GM21381 (cell line): ENCODE measurements at regions not wholly inside any gene's neighbourhood (a gene's known extent, or its start where the extent isn't known, plus 50 kb on each side); places are given as distances from the start of the nearest gene placed in this dataset.
"Not testable (repeated sequence)": the region's sequence is repeated elsewhere in the genome, so short reads cannot be mapped to it uniquely, and the experiment has no call there.

Source experiments
- ATAC-seq: cut with Tn5 transposase; IDR thresholded peaks from one replicate; pipeline ENCODE4 v1.9.1; 2021; ENCODE audit warnings: mild to moderate bottlenecking, moderate library complexity; ENCODE audit not compliant: unreplicated experiment

DNA sequence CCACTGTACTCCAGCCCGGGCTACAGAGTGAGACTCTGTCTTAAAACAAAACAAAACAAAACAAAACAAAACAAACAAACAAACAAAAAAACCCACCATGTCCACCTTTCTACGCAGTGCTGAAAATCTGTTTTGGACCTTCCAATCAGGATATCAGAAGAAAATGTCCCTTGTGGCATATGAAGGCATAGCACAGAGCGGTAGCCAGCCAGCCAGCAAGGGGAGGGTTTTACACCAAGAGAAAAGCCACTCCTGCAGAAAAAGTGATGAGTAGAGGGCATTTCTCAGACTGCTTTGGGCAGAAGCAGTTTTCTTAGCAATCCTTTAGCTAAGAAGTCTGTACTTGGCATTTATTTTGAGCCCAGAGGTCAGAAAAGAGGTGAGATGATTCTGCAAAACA lies 612.2 kb downstream of the TYW1 start:
- ATAC-seq = no peak

DNA sequence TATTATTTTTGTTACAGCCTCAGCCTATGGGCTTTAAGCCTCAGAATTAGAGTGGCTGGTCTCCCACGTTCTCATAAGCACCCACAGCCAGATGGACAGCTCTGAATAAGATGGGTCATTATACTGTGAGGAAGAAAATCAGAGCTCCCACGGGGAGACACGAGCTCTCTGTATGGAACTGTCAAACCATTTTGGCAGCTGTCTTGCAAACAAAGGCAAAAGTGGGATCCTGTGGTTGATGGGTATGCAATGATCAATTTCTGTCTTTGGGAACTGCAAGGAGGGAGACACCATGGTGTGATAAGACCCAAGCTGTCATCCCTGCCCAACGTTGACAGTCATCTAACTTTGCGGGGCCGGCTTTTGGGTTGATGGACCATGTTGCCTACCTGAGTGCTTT lies 614.3 kb downstream of the TYW1 start:
- ATAC-seq = no peak

DNA sequence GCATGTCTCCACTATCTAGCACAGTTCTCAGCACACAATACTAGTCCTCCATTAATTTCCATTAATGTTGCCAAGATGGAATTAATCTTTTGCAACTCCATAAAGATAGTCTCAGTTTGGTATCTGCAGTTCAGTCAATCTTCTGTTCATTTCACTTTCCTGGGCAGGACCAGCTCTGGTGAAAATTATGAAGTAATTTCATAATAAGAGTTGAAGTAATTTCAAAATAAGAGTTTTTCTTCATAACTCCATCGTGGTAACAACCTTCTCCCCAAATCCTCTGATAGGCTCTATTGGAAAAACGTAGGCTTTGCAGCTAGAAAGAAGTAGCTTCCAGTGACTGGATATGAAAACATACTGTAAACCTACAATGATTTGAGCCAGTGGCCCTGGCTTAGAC lies 618.2 kb downstream of the TYW1 start:
- ATAC-seq = no peak

DNA sequence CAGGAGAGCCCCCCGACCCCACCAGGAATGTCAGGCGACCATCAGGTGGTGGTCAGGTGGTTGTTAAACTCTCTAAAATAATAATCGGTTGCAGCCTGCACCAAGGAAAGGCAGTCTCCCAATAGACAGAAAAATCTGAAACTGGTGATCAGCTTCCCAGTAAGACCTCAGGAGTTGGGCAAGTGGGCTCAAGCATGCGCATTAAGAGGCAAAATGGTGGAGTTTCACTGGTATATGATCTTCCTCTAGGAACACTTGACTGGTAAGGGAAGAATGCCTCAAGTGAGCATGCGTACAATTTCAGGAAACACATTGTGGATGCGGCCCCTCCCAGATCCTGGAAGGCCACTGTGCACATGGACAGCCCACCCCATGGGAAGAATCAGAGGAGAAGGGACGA lies 619.9 kb downstream of the TYW1 start:
- no peak for ATAC-seq

DNA sequence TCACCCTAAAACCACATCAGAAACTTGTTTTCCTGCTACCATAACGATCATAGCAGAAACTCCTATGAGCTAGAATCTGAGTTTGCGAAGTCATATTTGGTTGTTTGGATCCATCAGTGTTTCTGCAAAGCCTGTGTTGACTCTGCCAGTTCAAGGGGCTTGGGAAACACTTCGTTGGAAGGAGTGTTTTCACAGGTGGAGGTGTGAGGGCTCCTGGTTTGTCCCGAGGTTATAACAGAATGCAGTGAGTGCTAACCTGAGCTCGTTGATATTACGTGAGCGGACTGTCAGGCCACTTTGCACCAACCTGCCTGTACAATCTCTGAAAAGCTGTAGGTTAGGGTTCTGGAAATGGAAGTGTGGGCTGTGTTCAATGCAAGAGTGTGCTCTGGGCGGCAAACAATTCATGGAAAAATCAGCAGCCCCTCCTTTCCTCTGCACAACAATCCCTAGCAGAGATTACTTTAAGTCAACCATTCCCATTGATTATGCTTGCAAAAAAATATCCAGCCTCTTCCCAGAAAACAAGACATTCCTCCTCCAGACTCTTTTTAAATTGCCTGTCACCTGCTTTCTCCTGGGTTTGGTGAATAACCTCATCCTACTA lies 622.0 kb downstream of the TYW1 start:
- ATAC-seq = no peak

DNA sequence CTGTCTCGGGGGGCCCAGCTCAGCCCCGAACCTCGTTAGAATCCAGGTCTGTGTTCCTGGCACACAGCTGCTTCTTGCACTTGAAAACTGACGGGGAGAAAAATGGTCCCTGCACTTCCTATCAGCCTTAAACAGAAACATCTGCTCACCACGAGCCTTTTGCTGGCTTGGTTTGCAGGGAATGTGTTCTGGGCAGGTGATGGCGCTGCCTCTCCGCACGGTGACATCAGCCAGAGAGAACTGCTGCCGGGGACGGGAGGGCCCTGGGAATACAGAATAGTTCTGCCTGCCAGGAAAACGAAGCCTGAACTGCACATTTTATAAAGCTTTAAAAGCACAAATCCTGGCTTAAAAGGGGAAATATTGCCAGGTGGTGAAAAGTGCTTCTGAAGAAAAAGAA lies 622.5 kb downstream of the TYW1 start:
- no peak for ATAC-seq

DNA sequence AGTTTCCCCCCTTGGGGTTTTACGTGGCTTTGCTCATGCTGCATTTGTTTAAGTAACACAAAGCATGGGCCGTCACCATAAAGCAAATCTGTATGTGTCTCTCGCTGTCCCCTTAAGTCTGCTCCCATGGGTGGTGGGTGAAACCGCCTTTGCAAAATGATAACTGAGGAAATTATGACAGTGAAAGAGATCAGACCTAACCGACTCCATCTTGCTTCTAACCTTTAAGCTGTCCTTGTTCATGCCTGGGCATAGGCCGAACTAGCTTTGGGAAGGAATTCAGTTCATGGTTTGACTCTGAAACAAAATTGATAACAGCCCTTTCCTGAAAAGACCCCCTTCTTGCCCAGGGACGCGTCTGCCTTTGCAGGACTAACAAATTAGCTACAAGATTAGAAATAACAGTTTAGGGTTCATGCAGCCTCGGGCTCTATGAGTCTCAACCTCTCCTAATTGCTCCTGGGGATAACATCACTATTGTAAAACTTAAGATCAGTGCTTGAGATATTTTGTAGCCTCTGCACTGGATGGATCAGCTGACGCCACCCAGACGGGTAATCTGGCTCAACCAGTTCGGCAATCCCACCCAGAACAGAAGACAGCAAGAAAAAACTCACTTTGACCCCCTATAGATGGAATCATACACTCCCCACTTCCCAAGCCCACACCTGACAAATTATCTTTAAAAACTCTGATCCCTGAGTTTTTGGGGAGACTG lies 623.7 kb downstream of the TYW1 start:
- no peak for ATAC-seq

DNA sequence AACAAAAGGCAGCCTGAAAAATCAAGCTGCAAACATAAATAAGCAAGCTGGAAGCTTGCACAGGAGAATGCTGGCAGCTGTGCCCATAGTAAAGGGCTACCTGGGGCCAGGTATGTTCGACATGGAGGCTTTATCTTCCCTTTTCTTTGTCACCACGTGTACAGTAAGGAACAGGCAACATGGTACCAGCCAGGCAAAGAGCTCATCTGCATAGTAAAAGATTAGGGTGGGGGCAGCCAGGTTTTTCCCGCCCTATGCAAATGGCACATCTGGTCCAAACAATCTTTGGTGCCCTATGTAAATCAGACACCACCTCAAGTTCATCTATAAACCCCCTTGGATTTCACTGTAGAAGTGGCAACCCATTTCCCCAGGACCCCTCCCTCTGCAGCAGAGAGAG lies 625.1 kb downstream of the TYW1 start:
- ATAC-seq = no peak

DNA sequence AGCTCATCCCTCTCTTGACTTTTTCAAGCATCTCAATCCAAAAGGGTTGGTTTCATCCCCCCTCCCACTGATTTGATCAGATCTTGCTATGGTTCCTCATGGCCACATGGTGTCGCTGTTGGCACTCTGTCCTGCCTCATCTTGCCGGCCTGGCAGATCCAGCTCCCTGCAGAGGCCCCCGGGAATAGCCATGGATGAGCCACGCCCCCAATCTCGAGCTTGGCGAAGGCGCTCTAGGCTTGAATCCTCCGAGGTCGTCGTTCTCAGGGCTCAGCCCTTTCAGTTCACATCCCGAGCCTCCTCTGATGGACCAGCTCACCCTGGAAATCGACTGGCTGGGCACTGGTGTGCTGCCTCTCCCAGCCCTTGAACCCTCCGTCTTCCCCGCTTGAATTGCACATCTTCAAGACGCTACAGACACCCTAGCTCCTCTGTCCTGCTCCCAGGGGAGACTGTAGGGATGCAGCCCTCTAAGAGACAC lies 628.7 kb downstream of the TYW1 start:
- ATAC-seq = no peak

DNA sequence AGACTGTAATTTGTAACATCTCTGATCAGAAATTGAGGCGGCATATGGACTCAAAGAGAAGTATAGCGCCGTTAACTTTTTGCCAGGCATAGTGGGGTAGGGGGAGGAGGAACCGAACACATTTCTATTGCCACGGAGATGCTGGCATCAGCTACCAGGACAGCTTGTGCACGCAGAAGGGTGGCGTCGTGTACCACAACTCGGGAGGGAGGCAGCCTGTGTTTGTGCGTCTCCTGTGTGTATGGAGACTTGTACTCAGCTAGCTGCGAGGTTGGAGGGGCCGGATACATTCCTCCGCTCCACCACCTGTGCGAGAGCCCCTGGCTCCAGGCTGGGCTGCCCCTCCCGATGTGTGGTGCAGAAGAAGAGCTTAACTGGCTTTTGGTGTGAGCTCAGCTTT lies 634.8 kb downstream of the TYW1 start:
- no peak for ATAC-seq

DNA sequence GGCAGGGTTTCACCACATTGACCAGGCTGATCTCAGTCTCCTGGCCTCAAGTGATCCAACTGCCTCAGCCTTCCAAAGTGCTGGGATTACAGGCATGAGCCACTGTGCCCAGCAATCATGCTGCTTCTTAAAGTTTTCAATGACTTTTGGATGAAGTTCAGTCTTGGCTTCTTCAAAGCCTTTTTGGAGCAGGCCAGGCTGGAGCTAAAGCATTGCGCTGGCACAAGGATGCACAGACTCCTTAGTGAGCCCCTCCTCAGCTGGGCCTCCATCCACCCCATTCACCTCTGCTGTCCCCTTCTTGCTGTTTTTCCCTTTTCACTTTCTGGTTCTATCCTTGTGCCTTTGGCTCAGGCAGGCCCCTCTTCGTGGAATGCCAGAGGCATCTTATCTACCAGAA lies 638.6 kb downstream of the TYW1 start:
- no peak for ATAC-seq

DNA sequence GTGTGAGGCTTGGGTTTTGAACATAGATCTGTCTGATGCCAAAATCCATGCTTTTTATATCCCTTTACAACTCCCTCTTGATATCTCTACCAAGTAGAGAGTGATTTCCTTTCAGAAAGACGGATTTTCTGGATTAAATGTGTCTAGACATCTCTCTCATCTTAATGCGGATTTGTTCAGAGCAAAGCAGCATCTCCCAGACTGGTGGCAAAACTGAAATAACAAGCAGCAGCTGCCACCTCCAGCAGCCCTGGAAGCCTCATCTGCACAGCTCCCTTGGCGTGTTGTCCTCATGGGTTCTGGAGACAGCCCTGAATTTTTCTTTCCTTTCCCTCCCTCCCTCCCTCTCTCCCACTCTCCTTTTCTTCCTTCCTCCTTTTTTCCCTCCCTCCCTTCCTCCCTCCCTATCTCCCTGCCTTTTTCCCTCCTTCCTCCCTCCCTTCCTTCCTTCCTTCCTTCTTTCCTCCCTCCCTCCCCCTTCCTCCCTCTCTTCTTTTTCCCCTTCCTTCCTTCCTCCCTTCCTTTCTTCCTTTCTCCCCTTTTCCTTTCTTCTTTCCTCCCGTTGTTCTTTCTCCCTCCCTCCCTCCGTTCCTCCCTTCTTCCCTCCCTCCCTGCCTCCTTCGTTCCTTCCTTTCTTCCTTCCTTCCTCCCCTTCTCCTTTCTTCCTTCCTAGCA lies 639.9 kb downstream of the TYW1 start:
- ATAC-seq = no peak

DNA sequence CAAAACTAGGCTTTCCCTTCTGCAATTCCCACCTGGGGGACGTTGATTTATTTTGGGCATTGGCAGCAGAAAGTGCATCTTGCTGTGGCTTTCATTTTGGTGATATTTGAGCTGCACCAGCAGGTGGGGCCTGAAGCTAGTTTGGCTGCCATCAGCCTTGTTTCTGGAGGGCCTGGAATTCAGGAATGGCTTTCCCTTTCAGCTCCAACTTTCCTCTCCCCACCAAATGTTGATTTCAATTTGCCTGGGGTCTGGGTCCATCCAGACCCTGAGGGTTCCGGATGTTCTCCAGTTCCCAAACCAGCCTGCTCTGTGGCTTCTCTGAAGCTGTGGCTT lies 640.4 kb downstream of the TYW1 start:
- no peak for ATAC-seq

DNA sequence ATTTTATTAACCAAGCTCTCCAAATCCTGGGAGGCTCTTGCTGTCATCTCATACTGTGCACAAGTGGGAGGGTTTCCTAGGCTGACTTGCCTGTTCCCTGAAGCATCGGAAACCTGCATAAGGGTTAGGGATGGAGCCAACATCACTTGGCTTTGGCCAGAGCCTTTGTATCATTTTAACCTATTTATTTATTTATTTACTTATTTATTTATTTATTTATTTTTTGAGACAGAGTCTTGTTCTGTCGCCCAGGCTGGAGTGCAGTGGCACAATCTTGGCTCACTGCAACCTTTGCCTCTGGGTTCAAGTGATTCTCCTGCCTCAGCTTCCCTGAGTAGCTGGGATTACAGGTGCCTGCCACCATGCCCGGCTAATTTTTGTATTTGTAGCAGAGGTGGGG lies 645.9 kb downstream of the TYW1 start:
- not testable (repeated sequence) for ATAC-seq

DNA sequence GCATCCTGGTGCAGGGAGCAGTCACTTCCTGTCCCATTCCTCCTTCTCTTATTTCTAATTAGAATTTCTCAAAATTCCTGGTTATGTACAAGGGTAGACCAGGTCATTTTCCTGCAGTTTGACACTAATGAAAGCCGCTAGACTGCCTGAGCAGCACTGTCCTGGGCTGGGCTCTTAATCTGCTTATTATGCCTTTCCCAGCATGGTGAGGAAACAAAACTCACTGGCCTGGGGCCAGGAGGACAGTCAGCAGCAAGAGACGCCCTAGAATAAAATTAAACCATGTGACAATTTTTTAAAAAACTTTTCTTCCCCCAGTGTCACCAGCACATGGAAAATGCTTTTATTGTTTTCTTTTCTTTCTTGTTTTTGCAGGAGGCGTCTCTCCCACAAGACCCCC lies 647.5 kb downstream of the TYW1 start:
- no peak for ATAC-seq

DNA sequence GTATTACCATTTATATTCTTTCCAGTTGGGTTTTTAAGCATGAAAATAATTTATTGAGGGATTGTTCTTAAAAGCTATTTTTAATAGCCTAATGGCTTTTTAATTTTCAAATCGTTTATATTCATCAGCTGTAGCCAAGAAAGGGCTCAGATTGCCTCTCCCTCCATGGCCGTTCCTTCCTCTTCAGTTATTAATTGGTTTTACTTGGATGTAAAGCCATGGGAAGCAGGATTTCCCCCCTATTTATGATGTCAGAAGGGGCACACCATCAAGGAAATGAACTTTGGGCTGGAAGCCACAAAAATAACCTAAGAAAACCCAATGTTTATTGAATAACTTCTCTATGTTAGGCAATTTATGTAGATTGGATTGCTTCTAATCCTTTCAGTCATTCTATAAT lies 656.3 kb downstream of the TYW1 start:
- ATAC-seq = no peak

DNA sequence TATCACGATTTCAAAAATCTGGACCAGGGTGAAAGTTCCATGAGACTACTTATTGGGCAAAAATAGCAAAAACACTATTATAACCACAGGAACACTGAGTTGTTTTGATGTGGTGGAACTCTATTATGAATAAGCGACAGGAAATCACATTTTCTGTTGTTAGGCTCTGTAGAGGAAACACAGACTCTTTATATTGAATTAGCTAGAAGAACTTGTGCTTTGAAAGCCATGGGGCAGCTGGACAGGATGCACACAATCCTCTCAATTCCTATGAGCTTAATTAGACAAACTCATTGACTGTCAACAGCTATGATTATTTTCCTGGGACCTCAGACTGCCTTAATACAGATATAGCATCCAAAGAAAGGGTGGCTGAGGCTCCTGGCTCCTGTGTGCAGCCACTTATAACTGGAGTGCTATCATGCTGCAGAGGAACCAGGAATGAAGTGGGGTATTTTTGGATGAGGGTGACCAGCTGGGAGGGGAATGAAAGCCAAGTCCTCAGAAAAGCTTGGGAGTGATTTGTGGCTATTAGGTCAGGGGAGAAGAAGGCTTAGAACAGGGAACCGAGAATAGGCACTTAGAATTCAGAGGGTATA lies 657.3 kb downstream of the TYW1 start:
- ATAC-seq = no peak

DNA sequence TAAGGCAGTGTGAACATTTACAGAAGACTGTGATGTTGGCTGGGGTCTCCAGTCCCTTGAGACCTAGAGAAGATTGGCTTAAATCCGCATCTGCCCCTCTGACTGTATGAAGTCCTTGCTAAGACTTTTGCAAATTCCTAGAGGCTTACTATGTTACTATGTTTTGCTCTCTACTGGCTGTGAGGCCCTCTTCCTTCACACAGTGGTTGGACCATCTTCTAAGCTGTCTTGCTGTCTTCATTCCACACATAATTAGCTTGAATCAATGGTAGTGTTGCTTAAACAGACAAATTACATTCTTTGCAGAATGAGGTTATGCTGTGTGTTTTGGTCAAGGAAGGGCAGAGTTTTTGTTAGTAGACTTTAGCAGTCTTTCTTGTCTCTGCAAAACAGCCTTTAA lies 658.0 kb downstream of the TYW1 start:
- ATAC-seq = no peak

DNA sequence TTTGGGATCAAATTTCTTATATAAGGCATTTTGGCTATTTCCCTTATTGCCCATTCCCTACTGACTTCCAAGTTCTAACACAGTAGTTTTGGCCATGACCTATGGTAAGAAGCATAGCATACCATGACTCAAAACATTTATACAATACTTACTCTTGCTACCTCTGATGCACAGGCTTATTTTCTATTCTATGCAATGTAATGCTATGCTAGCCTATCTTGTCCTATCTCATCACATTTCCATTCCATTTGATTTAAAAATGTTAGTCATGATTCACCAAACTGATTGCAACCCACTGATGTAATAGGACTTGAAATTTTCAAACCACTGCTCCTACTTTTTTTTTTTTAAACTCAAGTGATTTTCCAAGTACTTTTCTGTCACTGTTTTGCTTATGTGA lies 658.5 kb downstream of the TYW1 start:
- no peak for ATAC-seq

DNA sequence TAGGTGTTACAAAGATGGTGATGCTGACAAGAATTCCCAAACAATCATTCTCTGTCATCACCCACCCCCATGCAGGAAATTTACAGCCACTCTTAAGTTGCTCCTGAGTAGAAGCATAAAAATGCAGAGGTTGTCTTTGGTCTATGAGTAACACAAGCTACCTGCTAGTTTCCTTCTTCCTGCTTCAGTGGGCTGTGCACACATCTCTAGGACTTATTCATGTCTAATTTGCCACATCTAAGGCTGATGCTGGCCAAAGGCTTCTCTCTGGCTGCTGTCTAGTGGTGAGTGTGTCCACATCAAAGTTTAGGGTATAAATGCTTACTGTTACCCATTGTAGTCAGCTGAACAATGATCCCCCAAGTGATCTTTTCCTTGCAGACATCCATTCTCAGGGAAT lies 662.5 kb downstream of the TYW1 start:
- no peak for ATAC-seq

DNA sequence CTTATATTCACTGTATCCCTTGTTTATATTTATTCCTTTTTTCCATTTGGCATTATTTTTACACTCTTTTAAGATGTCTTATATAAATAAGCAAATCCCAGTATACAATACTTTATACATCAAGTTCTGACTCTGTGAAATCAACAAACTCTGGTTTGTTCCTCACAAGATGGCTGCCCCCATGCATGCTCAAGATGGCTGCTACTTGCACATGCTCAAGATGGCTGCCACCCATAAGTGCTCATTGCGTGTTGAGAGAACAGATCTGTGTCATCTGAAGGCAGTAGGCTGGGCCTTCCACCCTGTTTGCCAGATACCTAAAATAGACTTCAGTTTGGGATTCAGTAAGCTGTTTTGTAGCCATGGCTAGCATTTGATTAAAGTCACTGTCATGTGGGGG lies 666.2 kb downstream of the TYW1 start:
- no peak for ATAC-seq

DNA sequence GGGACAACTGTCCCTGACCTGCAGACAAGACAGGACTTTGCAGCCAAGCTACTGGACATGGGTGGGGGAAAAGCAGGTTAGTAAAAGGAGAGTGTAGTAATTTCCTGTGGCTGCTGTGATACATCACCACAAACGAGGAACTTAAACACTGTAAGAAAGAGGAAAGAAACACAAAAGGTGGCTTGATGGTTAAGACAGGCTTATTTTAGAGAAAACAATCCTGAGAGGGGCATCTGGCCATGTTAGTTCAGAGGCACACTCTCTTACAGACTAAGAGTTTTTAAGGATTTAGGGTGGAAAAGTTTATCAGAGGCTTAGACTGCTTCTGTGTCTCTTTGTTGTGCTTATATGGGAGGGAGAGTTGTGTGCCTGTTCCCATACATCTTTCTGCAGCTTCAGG lies 667.0 kb downstream of the TYW1 start:
- no peak for ATAC-seq
